ENCODE measurements at regions not wholly inside any gene's neighbourhood (a gene's known extent, or its start where the extent isn't known, plus 50 kb on each side); places are given as distances from the start of the nearest gene placed in this dataset.
"Not testable (repeated sequence)": the region's sequence is repeated elsewhere in the genome, so short reads cannot be mapped to it uniquely, and the experiment has no call there.

- no peaks in the 10 kb centered on the region for H3K36me3 Mint-ChIP-seq (ENCODE audit: low read depth)
- H3K4me3 Mint-ChIP-seq: no peak overlapping the region
- ATAC-seq (ENCODE audit: low read depth) (no peak), DNase-seq (no peak)
- intact Hi-C loops (cut with micrococcal nuclease): no loop called here
- no peak for TF ChIP-seq CTCF (IDR thresholded peaks at IDR 0.05)
- ChIA-PET CTCF (no interaction called here), POLR2A (no interaction called here)
- no peak overlapping the region for H3K27ac Mint-ChIP-seq
- H3K9me3 Mint-ChIP-seq: peaks cover 3% of the 10 kb centered on the region
- peaks cover 1% of the 10 kb centered on the region for H3K27me3 Mint-ChIP-seq
- H3K4me1 Mint-ChIP-seq: no peaks in the 10 kb centered on the region
Observed at GRCh38 chr6:115839583-115840181, 221.0 kb downstream of the FRK start.

GRCh38 chr6:115838763-115839401 lies 221.8 kb downstream of the FRK start:
- CTCF ChIA-PET: no interaction called here
- Mint-ChIP-seq H3K27ac (no peak overlapping the region), H3K9me3 (peaks cover 3% of the 10 kb centered on the region), H3K36me3 (ENCODE audit: low read depth) (no peaks in the 10 kb centered on the region), H3K4me3 (no peak overlapping the region), H3K27me3 (peaks cover 1% of the 10 kb centered on the region), H3K4me1 (no peaks in the 10 kb centered on the region)
- intact Hi-C loops (cut with micrococcal nuclease): no loop called here
- TF ChIP-seq CTCF (IDR thresholded peaks at IDR 0.05): no peak
- DNase-seq (no peak), ATAC-seq (ENCODE audit: low read depth) (no peak)
- POLR2A ChIA-PET: no interaction called here

DNA sequence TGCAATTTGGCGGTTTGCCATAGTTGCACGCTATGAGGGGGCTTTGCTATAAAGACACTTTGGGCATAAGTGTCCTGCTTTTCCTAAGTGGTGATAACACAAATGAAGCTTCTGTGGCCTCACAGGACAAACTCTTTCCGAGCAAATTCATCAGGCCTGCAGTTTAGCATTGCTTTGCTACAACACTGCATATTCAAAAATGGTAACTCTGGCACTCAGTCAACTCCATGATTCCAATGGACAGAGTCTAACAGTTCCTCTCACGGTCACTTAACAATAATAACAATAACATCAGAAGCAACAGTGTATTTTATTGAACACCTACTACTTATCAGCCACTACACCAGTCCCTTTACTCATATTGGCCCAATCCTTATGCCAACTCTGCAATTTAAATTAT lies 222.5 kb downstream of the FRK start:
- H3K27me3 Mint-ChIP-seq: peaks cover 1% of the 10 kb centered on the region
- no peaks in the 10 kb centered on the region for H3K36me3 Mint-ChIP-seq (ENCODE audit: low read depth)
- ChIA-PET CTCF (no interaction called here), POLR2A (no interaction called here)
- no peak overlapping the region for H3K4me3 Mint-ChIP-seq
- TF ChIP-seq CTCF (IDR thresholded peaks at IDR 0.05): no peak
- H3K4me1 Mint-ChIP-seq: no peaks in the 10 kb centered on the region
- DNase-seq (no peak), ATAC-seq (ENCODE audit: low read depth) (no peak)
- H3K27ac Mint-ChIP-seq: no peak overlapping the region
- H3K9me3 Mint-ChIP-seq: peaks cover 3% of the 10 kb centered on the region
- intact Hi-C loops (cut with micrococcal nuclease): no loop called here

- intact Hi-C loops (cut with micrococcal nuclease); H3K27me3 Mint-ChIP-seq; CTCF ChIA-PET; H3K36me3 Mint-ChIP-seq (ENCODE audit: low read depth); H3K4me1 Mint-ChIP-seq; H3K9me3 Mint-ChIP-seq; POLR2A ChIA-PET; DNase-seq; H3K27ac Mint-ChIP-seq; ATAC-seq (ENCODE audit: low read depth); H3K4me3 Mint-ChIP-seq: not testable (repeated sequence)
Observed at GRCh38 chr6:115836374-115836773, 224.3 kb downstream of the FRK start.

- TF ChIP-seq CTCF (IDR thresholded peaks at IDR 0.05): no peak
- no peaks in the 10 kb centered on the region for H3K4me1 Mint-ChIP-seq
- peaks cover 1% of the 10 kb centered on the region for H3K27me3 Mint-ChIP-seq
- H3K4me3 Mint-ChIP-seq: no peak overlapping the region
- H3K36me3 Mint-ChIP-seq (ENCODE audit: low read depth): no peaks in the 10 kb centered on the region
- H3K27ac Mint-ChIP-seq: no peak overlapping the region
- intact Hi-C loops (cut with micrococcal nuclease): no loop called here
- ATAC-seq (ENCODE audit: low read depth) (no peak), DNase-seq (no peak)
- peaks cover 3% of the 10 kb centered on the region for H3K9me3 Mint-ChIP-seq
- ChIA-PET CTCF (no interaction called here), POLR2A (no interaction called here)
Observed at GRCh38 chr6:115835314-115835713, 225.4 kb downstream of the FRK start.

- DNase-seq; H3K4me3 Mint-ChIP-seq; H3K4me1 Mint-ChIP-seq; intact Hi-C loops (cut with micrococcal nuclease); H3K27me3 Mint-ChIP-seq; H3K36me3 Mint-ChIP-seq (ENCODE audit: low read depth); CTCF ChIA-PET; H3K9me3 Mint-ChIP-seq; POLR2A ChIA-PET; H3K27ac Mint-ChIP-seq; ATAC-seq (ENCODE audit: low read depth): not testable (repeated sequence)
Observed at GRCh38 chr6:115834542-115834941, 226.1 kb downstream of the FRK start.
